Left lung (tissue), 4 donors: ENCODE measurements at regions not wholly inside any gene's neighbourhood (a gene's known extent, or its start where the extent isn't known, plus 50 kb on each side); places are given as distances from the start of the nearest gene placed in this dataset.

Source experiments
- ATAC-seq: fragments of 200-7000 bp; cut with Tn5 transposase; one replicate; pipeline ENCODE4 v1.9.1; 2020; ENCODE audit warnings: moderate library complexity
- DNase-seq, 4 donors: peaks; one replicate each; pipeline ENCODE4 v3.0.0-alpha.2; 2013 to 2020
- H3K27ac ChIP-seq, 2 donors: fragments of 200-600 bp; sonication (generic) in 1 of 2; one replicate each; pipeline versions ENCODE4 v1.5.0 to v1.8.0; 2020 to 2021
- H3K27me3 ChIP-seq, 2 donors: fragments of 200-600 bp; sonication (generic) in 1 of 2; one replicate each; pipeline versions ENCODE4 v1.5.0 to v1.8.0; 2020 to 2021
- H3K36me3 ChIP-seq, 2 donors: fragments of 200-600 bp; sonication (generic) in 1 of 2; one replicate each; pipeline versions ENCODE4 v1.5.0 to v1.8.0; 2020 to 2021
- H3K4me1 ChIP-seq, 2 donors: fragments of 200-600 bp; one replicate each; pipeline ENCODE4 v1.8.0; 2021
- H3K4me3 ChIP-seq, 2 donors: fragments of 200-600 bp; sonication (generic) in 1 of 2; one replicate each; pipeline versions ENCODE4 v1.5.0 to v1.8.0; 2020 to 2021; ENCODE audit warnings: mild to moderate bottlenecking in 1 of 2
- H3K9me3 ChIP-seq, 2 donors: fragments of 200-600 bp; sonication (generic) in 1 of 2; one replicate each; pipeline versions ENCODE4 v1.5.0 to v1.8.0; 2020 to 2021
- CTCF ChIP-seq, 2 donors: fragments of 200-600 bp; sonication (generic) in 1 of 2; IDR thresholded peaks; one replicate each; pipeline versions ENCODE4 v1.5.0 to v1.8.0; 2021; ENCODE audit warnings: antibody characterized with exemption in 2 of 2
- intact Hi-C, 2 donors: fragments of 100-400 bp; cut with DNase I; formaldehyde crosslinking; loops; one replicate each; pipeline versions ENCODE4 v1.11.2 to v1.14.2; 2022
- donor health status: DM: no; HTN: yes; CAD: no.
- donor health status: DM: no; HTN: no; CAD: no.

DNA sequence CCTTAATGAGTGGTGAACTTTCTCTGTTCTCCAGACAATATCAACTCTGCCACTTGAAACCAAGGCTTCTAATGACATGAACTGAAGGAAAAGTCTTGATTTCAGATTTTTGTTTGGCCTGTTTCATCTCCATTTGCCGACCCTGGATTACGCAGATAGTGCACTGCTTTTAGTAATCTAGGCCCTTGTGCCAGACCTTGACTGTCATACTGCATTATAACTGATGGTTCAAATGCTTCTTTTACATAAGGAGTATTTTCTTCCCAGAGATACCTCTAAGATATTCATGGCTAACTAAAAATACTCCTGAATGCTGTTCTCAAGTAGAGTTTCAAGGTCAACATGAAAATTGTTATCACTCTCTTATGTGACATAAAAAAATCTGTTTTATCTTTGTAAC is 238.7 kb upstream of the SEMA6A start:
- intact Hi-C loops: no loop called here
- H3K4me3 ChIP-seq: no peak overlapping the region
- DNase-seq: no peak
- H3K27ac ChIP-seq: no peak overlapping the region
- no peaks in the 10 kb centered on the region for H3K4me1 ChIP-seq
- no peak for ATAC-seq
- no peaks in the 10 kb centered on the region for H3K36me3 ChIP-seq
- H3K27me3 ChIP-seq: no peaks in the 10 kb centered on the region
- no peaks in the 10 kb centered on the region for H3K9me3 ChIP-seq
- TF ChIP-seq CTCF (IDR thresholded peaks at IDR 0.05): no peak

DNA sequence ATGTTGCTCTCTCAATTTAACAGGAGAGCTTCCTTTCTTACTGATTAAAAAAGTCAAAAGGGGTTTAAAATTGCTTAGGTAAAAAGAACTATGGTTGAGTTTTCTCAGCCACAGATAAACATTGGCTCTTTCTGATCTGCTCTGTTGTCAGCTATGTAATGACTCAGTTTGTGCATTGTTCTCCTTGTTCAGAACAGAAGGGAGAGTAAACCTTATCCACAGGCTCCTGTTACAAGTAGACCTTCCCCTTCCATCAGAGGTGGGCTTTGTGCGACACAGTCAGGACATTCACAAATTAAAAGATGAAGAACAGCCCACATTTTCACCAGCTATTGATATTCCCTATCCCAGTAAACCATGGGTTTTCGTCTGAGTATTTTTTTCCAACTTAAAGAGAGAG is 236.3 kb upstream of the SEMA6A start:
- no peak overlapping the region for H3K4me3 ChIP-seq
- intact Hi-C loops: no loop called here
- ATAC-seq: no peak
- no peak for TF ChIP-seq CTCF (IDR thresholded peaks at IDR 0.05)
- H3K9me3 ChIP-seq: no peaks in the 10 kb centered on the region
- no peak for DNase-seq
- no peak overlapping the region for H3K27ac ChIP-seq
- H3K4me1 ChIP-seq: no peaks in the 10 kb centered on the region
- no peaks in the 10 kb centered on the region for H3K27me3 ChIP-seq
- H3K36me3 ChIP-seq: no peaks in the 10 kb centered on the region

DNA sequence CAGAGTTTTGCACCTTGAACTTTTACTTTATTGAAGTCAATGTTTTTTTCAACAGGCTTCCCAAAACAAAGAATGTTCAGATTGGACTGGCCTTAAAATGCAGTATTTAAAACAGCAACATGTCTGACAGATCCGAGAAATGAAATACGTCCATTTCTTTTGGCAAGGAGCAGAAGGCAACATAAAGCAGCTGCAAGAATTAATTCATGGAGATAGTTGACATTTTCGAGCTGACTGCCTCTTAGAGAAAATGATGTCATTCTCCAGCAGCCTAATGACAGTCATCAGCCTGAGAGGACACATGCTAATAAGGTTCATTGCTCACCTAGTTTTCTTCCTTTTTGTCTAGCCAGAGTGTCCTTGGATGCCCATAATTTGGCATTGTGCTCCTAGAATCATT is 232.2 kb upstream of the SEMA6A start:
- no peak overlapping the region for H3K4me3 ChIP-seq
- TF ChIP-seq CTCF (IDR thresholded peaks at IDR 0.05): no peak
- intact Hi-C loops: no loop called here
- no peak overlapping the region for H3K27ac ChIP-seq
- H3K27me3 ChIP-seq: no peaks in the 10 kb centered on the region
- DNase-seq (no peak), ATAC-seq (no peak)
- H3K36me3 ChIP-seq: no peaks in the 10 kb centered on the region
- H3K9me3 ChIP-seq: no peaks in the 10 kb centered on the region
- H3K4me1 ChIP-seq: no peaks in the 10 kb centered on the region

DNA sequence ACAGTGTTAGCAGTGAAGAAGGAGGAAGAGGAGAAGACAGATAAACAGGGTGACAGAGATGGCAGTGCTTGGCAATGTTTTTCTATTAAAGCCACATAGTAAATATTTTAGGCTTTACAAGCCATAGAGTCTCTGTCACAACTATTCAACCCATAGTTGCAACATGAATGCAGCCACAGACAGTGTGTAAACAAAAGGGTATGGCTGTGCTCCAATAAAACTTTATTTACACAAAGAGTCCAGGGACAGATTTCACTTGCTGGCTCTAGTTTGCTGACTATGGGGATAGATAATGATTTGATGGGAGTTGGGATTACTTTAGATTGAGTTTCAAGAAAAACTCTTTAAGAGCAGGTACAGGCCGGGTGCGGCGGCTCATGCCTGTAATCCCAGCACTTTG is 224.8 kb upstream of the SEMA6A start:
- H3K9me3 ChIP-seq: no peaks in the 10 kb centered on the region
- TF ChIP-seq CTCF (IDR thresholded peaks at IDR 0.05): no peak
- intact Hi-C loops: no loop called here
- H3K4me1 ChIP-seq: no peaks in the 10 kb centered on the region
- ATAC-seq (no peak), DNase-seq (no peak)
- no peak overlapping the region for H3K4me3 ChIP-seq
- no peak overlapping the region for H3K27ac ChIP-seq
- H3K36me3 ChIP-seq: no peaks in the 10 kb centered on the region
- no peaks in the 10 kb centered on the region for H3K27me3 ChIP-seq

DNA sequence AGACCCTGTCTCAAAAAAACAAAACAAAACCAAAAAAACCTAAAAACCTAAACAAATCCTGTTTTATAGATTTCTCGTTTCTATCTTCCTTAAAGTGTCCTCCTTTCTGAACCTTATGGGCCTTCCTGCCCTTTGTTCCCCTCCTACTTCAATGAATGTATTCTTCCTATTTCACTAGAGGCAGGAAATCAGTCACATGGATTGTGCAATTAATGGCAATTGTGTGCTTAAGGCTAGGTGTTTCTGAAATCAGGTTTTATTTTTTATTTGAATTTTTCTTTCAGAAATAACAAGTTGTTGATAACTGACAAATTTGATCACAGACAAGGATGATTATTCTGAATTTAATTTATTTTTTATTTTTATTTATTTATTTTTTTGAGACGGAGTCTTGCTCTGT is 220.6 kb upstream of the SEMA6A start:
- Histone ChIP-seq H3K9me3 (peaks cover 0 to 3% of the 10 kb centered on the region in 2 donors), H3K36me3 (no peaks in the 10 kb centered on the region), H3K27ac (no peak overlapping the region), H3K27me3 (no peaks in the 10 kb centered on the region), H3K4me3 (no peak overlapping the region), H3K4me1 (no peaks in the 10 kb centered on the region)
- ATAC-seq: no peak
- no peak for DNase-seq
- no peak for TF ChIP-seq CTCF (IDR thresholded peaks at IDR 0.05)
- intact Hi-C loops: no loop called here
